HG03378 (cell line): ENCODE measurements at regions not wholly inside any gene's neighbourhood (a gene's known extent, or its start where the extent isn't known, plus 50 kb on each side); places are given as distances from the start of the nearest gene placed in this dataset.
"Not testable (repeated sequence)": the region's sequence is repeated elsewhere in the genome, so short reads cannot be mapped to it uniquely, and the experiment has no call there.

Experiments
- ATAC-seq: cut with Tn5 transposase; IDR thresholded peaks from one replicate; pipeline ENCODE4 v1.9.1; 2021; ENCODE audit warnings: mild to moderate bottlenecking, moderate library complexity; ENCODE audit not compliant: unreplicated experiment

DNA sequence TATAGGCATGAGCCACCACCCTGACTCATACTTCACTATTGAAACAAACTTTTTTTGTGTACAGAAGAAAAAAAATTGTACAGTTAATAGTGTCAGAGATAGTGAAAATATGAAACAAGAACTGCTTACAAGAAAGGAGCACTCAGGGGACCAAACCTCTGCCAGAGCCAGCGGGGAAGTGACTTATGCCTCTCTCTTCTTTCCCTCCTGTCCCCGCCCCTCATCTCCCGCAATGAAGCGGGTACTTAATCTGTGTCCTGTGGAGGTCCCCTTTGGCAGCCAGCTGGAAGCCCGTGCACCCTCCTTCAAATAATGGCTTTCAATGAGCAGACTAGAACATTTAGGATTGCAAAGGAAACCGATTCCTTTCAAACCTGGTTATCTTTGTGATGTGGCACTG, 51.5 kb downstream of the PPIAL4A start:
- not testable (repeated sequence) for ATAC-seq

DNA sequence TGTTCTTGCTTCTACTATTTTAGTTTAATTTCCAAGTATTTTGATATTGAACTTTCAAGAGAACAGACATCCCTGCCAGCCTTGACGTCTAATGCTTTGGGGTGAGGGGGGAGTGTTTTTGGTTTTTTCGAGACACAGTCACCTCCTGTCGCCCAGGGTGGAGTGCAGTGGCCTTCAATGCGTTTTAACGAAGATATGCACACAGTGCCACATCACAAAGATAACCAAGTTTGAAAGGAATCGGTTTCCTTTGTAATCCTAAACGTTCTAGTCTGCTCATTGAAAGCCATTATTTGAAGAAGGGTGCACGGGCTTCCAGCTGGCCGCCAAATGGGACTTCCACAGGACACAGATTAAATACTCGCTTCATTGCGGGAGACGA, 52.3 kb downstream of the PPIAL4A start:
- ATAC-seq, result not testable (repeated sequence)

DNA sequence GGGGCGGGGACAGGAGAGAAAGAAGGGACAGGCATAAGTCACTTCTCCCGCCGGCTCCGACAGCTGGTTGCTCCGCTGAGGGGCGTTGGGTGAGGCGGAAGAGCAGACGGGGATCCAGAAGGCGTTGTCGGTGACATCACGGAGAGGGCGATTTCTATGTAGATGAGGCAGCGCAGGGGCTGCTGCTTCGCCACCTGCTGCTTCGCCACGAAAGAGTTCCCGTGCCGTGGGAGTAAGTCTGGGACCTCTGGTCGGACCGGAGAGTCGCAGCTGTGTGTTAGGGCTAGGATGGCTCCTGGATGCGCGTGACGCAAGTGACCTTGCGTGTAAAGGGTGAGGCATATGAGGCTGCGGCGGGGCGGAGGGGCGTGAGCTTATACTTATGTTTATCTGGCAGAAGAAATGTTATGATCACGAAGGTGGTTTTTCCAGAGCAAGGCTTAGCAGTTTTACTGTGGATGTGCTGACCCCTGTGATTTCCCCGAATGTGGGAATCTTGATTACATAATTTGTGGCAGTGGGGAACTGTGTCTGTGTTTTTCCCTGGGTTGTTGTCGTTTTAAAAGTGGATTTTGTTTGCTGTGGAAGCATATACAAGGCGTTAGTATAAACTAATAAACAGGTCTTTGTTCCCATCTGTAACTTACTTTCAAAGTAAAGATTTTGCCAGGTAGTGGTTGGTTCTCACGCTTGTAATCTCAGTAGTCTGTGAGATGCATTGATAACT, 52.8 kb downstream of the PPIAL4A start:
- ATAC-seq, result peak; percentile 82

DNA sequence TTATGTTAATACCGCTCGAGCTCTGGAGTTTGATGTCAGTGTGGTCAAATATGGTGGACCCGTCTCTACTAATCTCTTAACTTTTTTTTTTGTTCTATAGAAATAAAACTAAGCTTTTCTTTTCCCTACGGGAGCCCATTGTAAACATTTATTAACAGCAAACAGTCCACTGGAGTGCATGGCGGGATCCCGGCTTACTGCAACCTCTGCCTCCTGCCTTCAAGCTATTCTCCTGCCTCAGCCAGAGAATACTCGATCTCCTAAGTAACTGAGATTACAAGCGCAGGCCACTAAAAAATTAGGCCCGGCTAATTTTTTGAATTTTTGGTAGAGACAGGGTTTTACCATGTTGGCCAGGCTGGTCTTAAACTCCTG, 53.4 kb downstream of the PPIAL4A start:
- ATAC-seq, result not testable (repeated sequence)

DNA sequence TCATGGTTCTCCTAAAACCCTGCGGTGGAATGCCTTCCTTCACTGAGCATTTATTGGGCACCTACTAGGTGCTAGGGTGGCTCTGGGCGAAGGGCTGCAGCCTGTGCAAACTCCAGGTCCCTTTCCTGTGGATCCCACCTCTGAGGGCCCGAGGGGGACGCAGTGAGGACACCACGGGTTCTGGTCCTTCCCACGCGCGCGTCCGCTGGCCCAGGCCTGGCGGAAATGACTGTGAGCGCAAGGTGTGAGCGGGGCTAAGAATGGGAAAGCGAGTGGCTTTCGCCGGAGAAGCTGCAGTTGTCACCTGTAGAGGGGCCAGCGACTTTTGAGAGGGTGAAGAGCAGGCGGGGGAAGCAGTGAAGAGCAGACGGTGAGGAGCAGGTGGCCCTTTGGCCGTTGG, 55.1 kb downstream of the PPIAL4A start:
- ATAC-seq, result not testable (repeated sequence)

DNA sequence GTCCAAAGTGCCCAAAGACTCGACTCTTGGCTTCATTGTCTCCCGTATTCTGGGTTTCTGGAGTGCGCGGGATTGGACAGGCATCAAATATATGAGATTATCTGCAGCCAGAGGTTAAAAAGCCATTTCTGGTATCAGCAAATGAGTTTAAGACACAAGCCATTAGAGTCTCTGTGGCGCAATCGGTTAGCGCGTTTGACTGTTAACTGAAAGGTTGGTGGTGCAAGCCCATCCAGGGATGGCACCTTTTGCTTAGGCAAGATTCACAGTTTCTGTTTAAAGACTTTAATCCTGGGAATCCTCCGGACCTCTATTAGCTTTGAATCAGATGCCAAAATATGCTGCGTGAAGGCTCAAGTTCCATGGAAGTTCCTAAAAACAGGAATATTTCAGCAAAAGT, 55.6 kb downstream of the PPIAL4A start:
- ATAC-seq, result not testable (repeated sequence)

DNA sequence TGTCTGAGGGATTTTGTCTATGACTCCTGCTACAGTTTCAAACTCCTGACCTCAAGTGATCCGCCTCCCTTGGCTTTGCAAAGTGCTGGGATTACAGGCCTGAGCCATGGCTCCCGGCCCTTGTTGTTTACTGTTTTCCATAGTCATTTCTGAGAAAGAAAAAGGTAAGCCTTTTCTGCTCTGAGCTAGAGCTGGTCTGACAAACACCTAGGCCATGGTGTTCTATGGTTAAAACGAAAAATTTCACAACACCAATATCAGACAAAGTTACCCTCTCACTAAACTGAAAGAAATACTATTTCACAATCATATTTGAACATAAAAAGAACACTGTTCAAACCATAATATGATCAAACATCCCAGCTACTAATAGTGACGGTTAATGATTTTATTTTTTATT, 57.5 kb downstream of the PPIAL4A start:
- ATAC-seq, result not testable (repeated sequence)

DNA sequence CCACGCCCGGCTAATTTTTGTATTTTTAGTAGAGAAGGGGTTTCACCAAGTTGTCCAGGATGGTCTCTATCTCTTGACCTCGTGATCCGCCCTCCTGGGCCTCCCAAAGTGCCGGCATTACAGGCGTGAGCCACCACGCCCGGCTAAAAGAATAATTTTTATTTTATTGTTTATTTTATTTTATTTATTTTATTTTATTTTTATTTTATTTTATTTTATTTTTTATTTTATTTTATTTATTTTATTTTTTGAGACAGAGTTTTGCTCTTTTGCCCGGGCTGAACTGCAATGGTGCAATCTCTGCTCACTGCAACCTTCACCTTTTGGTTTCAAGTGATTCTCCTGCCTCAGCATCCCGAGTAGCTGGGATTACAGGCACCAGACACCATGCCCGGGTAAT, 60.2 kb downstream of the PPIAL4A start:
- ATAC-seq, result not testable (repeated sequence)

DNA sequence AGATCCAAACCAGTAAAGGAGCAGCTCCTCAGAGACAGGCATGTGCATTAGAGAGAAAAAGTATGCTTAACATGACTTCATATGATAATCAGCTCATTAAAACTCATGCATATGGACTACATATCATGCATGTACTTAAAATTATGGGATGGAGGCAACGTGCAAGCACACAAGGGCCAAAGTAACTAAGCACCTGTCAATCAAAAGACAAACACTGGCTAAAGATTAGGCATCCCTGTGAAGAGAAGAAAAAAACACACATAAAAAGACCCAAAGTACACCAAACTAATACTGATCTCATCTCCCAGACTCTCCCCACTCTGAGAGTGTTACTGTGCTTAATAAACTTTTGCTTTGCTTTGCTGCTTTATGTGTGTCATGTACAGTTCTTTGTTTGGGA, 61.1 kb downstream of the PPIAL4A start:
- not testable (repeated sequence) for ATAC-seq

DNA sequence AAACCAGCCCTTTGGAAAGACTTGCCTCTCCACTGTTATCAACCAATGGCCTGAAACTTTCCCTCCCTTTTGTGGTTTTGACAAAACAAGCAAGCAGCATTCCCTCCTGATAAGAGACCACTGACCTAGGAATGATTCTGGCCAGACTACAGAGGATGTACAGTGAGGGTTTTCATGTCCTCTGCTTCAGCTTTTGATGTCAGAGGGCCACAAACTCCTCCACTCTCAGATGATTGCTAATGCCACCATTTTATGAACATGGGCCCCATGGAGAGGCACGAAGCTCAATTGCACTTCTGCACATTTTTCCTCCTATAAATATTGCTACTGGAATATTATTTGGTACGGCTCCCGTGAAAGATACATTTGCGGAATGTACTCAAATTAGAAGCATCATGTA, 61.5 kb downstream of the PPIAL4A start:
- not testable (repeated sequence) for ATAC-seq

DNA sequence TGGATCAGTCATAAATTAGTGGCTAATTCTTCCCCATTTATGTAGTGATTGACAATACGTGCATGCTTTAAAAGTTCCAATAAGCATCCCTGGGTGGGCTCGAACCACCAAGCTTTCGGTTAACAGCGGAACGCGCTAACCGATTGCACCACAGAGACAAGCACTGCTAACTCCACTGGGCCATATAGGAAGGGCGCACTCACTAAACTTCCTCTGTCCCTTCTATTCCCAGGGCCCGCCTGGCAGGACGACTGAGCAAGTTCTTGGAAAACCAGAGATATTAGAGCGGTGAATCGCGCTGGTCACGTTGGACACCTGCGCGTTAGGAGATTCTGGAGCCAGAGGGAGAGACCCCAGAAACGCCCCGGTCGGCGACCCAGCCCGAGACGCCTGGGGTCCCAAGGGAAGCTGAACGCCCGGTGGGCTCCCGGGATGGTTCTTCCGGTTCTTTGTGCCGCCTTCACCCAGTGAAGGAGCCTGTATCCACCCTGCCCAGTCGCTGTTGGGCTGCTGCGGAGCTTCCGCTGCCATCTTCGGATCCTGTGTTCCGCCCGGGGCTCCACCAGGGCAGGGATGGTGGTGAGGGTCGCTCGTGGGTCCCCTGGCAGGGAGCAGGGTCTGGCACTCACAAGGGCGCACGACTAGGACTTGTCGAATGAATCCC, 62.8 kb downstream of the PPIAL4A start:
- ATAC-seq, result not testable (repeated sequence)

DNA sequence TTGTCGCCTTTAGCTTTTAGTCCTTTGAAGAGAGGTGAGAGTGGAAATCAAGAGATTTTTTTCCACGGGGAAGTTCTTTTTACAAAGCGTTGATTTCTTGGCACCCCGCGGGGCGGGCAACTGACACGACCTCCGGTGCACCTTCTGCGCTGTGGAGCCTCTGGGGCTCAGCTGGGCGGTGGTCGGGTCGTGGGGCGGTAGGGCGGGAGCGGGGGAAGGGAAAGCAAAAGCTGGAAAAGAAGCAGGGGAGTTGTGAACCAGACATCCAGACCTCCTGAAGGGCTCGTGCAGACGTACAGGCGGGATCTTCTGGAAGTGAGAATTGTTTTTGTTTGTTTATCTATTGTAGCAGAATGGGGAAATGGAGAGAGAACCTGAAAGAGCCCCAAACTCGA, 63.3 kb downstream of the PPIAL4A start:
- ATAC-seq, result not testable (repeated sequence)

DNA sequence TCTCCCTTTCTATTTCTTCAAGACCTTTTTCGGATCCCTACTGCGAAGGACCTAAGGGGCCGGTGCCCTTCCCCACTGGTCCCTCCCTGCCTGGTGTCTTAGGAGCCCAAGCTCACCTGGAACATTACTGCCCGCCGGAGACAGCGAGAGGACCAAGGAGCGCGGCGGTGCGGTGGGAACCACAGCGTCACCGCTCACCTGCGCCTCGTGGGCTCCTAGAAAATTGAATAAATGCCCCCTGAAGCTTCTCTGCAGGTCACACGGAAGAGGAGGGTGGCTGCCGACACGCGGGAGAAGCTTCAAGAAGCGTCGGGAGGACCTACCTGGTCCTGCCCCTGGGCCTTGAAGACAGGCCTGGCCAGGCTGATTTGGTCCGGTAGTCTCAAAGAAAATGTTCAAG, 65.2 kb downstream of the PPIAL4A start:
- ATAC-seq, result no peak

DNA sequence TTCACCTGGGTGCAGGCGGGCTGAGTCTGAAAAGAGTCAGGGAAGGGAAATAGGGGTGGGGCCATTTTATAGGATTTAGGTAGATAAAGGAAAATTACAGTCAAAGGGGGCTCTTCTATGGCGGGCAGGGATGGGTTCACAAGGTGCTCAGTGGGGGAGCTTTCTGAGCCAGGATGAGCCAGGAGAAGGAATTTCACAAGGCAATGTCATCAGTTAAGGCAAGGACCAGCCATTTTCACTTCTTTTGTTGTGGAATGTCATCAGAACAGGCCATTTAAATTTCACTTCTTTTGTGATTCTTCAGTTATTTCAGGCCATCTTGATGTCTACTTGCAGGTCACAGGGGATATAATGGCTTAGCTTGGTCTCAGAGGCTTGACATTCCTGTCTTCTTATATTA, 66.4 kb downstream of the PPIAL4A start:
- ATAC-seq, result not testable (repeated sequence)

DNA sequence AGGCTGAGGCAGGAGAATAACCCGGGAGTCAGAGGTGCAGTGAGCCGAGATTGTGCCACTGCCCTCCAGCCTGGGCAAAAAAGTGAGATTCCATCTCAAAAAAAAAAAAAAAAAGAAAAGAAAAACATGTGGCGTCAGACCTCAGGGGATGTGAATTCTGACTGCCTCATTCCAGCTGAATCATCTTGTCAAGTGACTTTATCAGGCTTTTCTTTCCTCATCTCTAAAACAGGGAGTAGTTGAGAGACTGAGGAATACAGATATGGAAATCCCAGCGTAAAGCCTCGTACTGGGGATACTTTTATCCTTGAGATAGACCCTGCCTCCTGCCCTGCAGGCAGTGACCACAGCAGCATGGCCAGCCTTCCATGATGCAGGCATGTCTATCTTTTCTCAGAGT, 76.4 kb downstream of the PPIAL4A start:
- not testable (repeated sequence) for ATAC-seq

DNA sequence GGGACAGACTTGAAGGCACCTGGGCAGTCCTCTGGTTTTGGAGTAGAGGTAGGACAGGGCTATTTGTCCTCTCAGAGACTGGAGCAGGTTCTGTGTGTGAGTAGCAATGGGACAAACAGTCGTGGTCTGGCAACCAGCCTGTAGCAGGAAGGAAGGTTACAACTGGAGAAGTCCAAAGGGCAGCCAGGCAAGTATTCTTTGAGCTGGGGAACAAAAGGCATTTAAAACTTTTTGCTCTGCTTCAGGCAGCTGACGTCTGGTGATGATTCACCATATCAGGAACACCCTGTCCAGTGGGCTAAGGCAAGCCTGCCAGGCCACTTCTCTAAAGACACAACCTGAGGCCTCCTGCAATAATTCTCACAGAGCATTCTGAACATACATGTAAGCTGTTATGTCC, 83.3 kb downstream of the PPIAL4A start:
- ATAC-seq, result not testable (repeated sequence)

DNA sequence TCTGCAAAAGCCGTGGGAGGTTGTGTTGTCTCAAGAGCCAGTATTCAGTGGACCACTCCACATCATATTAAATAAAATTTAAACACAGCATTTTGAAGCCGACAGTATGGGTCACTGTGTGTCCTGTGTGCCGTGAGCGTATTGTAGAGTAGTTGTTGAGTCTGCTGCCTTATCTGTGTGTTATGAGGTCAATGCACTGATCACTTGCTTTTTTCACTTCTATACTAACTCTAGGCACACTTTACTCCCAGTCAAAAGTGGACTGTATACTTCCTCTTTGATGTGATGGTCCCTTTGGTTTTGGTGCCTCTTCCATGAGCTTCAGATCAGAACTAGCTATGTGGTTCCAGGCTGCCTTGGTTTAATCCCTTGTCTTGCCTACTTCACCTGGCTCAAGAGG, 84.3 kb downstream of the PPIAL4A start:
- not testable (repeated sequence) for ATAC-seq

DNA sequence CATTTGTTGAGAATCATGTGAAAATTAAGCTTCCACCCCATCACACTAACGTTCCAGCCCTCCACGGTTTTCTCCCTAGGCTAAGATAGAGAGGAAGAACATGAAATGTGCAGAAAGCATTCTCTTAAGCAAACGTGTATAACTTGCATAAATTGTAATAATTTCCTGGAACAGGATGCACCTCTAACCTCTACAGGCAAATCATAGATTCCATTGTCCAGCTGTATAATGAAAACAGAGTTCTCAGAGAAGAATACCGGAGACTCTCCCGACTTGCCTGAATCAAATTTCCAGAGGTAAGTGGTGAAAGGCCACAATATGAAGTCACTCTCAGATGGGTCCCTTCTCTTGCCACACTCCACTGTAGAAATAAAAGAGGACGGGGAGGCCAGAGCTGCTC, 87.7 kb downstream of the PPIAL4A start:
- not testable (repeated sequence) for ATAC-seq

DNA sequence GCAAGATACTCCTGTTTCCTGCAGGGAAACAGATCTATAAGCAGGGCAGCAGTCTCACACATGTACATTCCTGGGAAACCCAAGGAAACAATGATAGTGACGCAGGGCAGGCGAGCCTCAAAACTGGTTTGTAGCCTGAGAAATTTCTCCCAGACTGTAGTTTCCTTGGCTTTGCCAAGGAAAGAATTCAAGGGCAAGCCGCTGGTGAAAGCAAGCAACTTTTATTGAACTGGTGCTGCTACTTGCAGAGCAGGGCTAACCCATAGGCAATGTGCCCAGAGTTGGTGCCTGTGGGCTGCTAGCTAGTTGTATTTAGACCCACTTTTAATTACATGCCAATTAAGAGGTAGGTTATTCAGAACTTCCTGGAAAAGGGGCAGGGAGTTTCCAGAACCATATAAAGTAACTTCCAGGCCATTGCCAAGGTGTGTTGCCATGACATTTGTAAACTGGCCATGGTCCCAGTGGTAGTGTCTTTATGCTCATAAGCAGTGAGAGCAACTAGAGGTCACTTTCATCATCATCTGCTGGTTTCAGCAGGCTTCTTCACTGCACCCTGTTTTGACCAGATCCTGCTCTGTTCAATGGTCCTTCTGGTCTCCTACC, 92.0 kb downstream of the PPIAL4A start:
- ATAC-seq, result not testable (repeated sequence)

DNA sequence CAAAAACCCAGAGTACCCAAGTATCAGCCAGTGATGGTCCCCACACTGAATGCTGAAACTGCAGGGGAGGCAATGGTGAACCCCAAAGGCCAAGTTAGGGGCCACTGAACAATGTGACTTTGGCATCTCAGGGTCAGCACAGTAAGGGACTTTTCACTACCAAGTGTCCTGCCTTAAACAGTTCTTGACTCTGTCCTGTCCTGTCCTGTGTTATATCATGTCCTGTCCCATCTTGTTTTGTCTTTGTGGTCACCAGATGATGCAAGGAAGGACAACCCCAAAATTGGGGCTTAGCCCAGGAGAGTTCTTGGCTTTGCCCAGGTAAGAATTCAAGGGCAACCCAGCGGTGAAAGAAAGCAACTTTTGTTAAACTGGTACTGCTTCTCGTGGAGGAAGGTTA, 105.0 kb downstream of the PPIAL4A start:
- ATAC-seq, result not testable (repeated sequence)

DNA sequence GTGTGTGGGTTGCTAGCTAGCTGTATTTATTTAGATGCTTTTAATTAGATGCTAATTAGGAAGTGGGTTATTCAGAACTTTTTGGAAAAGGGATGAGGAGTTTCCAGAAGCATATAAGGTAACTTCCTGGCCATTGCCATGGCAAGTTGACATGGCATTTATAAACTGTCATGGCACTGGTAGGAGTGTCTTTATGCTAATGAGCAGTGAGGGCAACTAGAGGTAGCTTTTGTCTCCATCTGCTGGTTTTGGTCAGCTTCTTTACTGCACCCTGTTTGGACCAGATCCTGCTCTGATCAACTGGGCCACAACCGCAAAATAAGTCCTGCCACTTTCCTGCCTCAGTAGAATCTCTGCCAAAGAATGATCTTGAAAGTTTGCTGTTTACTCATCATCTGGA, 105.5 kb downstream of the PPIAL4A start:
- not testable (repeated sequence) for ATAC-seq

DNA sequence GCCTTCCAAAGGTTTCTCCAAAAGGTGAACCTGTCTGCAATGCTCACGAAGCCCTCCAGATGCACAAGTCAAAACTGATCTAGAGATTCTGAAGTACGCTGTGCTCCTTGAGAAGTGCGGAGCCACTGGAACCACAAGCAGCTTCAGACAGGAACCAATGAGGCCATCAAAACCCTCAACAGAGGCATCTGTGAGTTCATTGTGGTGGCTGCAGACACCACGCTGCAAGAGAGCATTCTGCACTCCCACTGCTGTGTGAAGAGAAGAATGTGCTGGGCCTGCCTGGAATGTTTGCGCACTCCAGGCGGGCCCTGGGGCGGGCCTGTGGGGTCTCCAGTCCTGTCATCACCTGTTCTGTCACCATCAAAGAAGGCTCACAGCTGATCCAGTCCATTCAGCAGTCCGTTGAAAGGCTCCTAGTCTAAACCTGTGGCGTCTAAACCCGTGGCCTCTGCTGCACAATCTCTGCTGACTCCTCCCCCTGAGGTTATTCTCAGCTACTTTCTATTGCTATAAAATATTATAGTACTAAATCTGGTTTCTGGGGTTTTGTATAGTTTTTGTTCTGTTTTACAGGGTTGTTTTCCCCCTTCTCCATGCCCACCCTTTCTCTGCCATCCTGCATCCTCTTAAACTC, 111.6 kb downstream of the PPIAL4A start:
- ATAC-seq, result not testable (repeated sequence)
